ENCODE measurements at regions not wholly inside any gene's neighbourhood (a gene's known extent, or its start where the extent isn't known, plus 50 kb on each side); places are given as distances from the start of the nearest gene placed in this dataset.

DNA sequence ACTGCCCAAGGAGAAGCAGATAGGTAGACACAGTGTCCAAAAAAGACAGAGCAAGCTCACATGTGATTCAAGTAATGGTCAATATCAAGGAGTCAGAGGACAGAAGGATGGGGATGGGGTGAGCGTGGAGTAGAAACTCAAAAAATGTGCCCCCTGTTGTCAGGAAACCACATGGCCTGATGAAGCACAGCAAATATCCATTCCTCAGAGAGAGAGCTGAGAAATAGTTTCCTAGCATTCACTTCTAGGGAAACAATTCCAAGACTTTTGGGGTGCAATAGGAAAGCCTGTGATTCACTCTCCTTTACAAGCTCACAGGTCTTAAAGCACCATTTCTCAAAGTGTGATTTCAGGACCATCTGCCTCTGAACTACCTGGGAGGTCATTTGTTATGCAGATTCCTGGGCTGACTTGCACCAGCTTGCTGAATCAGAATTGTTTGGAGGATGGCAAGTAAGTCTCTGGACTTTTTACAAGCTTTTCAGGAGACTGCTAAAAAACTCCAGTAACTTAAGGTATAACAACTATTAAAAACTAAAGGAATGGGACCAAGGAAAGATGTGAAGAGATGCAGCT lies 432.8 kb downstream of the HDGFL1 start:
- no peak for TF ChIP-seq CTCF (conservative IDR thresholded peaks at IDR 0.05; ENCODE audit: low read depth, low read length)
- DNase-seq (ENCODE audit: low read depth) = no peak
- no peak overlapping the region for H3K4me3 ChIP-seq (ENCODE audit: low read length)

DNA sequence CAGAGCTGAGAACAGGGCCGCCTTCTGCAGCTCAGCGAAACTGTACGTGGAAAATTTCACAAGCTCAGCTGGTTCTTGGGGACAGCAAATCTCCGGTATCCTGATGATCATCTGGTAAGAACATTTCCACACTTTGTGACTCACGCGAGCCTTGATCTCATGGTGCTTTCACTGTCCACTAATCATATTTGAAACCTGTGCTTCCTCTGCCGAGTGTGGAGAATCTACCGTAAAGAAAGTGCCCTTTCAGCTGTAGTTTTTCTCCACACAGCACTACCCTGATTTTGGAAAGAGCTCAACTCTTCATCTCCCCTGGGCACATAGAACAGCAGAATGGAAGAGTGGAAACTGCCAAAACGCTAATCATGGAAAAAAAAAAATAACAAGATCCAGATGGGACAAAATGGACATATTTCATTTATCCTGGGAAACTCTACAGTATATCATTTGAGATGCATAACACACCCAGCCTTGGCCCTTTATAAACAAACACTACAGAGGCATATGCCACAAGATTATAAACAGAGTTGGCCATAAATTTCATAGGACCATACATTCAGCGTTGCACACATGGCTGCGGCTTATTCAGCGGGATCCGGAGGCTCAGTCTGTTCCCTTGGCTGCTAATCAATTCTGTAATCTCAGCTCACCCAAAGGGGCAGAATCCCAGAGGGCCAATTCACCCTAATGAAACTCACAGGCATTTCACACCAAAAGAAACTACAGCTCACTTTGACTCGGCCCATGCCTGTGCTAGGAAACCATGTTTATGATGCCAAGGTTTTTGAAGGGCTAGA lies 434.5 kb downstream of the HDGFL1 start:
- no peak for DNase-seq (ENCODE audit: low read depth)
- no peak for TF ChIP-seq CTCF (conservative IDR thresholded peaks at IDR 0.05; ENCODE audit: low read depth, low read length)
- no peak overlapping the region for H3K4me3 ChIP-seq (ENCODE audit: low read length)

DNA sequence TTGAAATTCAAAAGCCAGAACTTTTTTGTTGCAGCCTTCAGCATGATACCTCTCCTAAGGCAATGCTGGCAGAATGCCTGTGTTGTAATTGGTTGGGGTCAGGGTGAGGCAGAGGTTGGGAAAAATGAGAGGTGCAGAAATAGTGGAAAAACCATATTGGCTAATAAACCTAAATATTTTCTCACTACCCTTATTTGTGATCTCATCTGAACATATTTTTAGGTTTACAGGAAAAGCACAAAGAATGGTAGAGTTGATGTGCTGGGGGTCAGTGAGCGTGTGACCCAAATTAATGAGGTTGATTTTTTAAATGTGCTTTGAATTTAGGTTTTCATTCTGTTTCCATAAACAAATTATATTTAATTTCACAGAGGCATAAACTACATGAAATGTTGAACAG lies 437.3 kb downstream of the HDGFL1 start:
- DNase-seq (ENCODE audit: low read depth) = no peak
- TF ChIP-seq CTCF (conservative IDR thresholded peaks at IDR 0.05; ENCODE audit: low read depth, low read length) = no peak
- no peak overlapping the region for H3K4me3 ChIP-seq (ENCODE audit: low read length)

GRCh38 chr6:23011615-23012014 lies 442.2 kb downstream of the HDGFL1 start:
- no peak for DNase-seq (ENCODE audit: low read depth)
- no peak overlapping the region for H3K4me3 ChIP-seq (ENCODE audit: low read length)
- no peak for TF ChIP-seq CTCF (conservative IDR thresholded peaks at IDR 0.05; ENCODE audit: low read depth, low read length)

- TF ChIP-seq CTCF (conservative IDR thresholded peaks at IDR 0.05; ENCODE audit: low read depth, low read length) = no peak
- peak; percentile 32 for DNase-seq (ENCODE audit: low read depth)
- no peak overlapping the region for H3K4me3 ChIP-seq (ENCODE audit: low read length)
Measured at GRCh38 chr6:23013776-23014175, 444.4 kb downstream of the HDGFL1 start.

DNA sequence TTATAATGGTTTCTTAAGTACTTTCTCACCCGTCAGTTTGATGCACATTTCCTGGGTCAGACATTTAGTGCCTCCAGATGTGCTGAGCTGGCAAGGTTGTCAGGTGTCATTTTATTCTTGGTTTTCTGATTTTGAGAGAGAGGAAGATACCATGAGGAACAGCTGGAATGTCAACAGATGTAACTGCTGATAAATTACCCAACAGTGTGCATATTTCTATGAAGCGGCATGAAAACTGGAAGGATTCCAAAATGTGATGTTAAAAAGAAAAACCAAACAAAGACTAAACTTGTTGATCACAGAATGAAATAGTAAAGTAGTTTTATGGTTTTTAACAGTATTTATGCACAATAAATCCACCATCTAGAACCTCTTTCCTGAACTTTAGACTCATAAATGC lies 447.3 kb downstream of the HDGFL1 start:
- no peak for DNase-seq (ENCODE audit: low read depth)
- TF ChIP-seq CTCF (conservative IDR thresholded peaks at IDR 0.05; ENCODE audit: low read depth, low read length) = no peak
- no peak overlapping the region for H3K4me3 ChIP-seq (ENCODE audit: low read length)

- TF ChIP-seq CTCF (conservative IDR thresholded peaks at IDR 0.05; ENCODE audit: low read depth, low read length) = no peak
- H3K4me3 ChIP-seq (ENCODE audit: low read length) = no peak overlapping the region
- no peak for DNase-seq (ENCODE audit: low read depth)
Measured at GRCh38 chr6:23021487-23021886, 452.1 kb downstream of the HDGFL1 start.
